ENCODE measurements at regions not wholly inside any gene's neighbourhood (a gene's known extent, or its start where the extent isn't known, plus 50 kb on each side); places are given as distances from the start of the nearest gene placed in this dataset.
"Not testable (repeated sequence)": the region's sequence is repeated elsewhere in the genome, so short reads cannot be mapped to it uniquely, and the experiment has no call there.

DNA sequence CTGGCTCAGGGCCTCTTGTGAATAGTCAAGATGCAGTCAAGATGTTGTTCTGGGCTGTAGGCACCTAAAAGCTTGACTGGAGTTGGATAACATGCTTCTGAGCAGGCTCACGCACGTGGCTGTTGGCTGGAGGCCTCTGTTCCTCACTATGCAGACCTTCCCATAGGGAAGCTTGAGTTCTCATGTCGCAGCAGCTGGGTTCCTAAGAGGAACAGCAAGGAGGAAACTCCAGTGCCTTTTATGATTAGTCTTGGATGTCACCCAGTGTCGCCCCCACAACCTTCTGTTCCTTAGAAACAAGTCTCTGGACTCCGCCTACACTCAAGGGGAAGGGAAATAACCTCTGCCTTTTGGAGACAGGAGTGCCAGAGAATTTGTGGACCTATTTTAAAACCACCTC, 210.7 kb downstream of the BCAS1 start:
- intact Hi-C loops (cut with DNase I) = loop anchor here in 1 of 4 donors (10.0 kb wide), 1 partner anchor 195 kb away; no protein-coding TSS in a partner anchor
- WGBS, 3 donors = 55 to 64% (median 59%) methylated on average over 5 of the region's 5 CpGs
- H3K9me3 ChIP-seq = no peaks in the 10 kb centered on the region
- no peak for TF ChIP-seq EP300 (IDR thresholded peaks at IDR 0.05)
- TF ChIP-seq POLR2A (IDR thresholded peaks at IDR 0.05) = no peak
- TF ChIP-seq, protein P1, sequence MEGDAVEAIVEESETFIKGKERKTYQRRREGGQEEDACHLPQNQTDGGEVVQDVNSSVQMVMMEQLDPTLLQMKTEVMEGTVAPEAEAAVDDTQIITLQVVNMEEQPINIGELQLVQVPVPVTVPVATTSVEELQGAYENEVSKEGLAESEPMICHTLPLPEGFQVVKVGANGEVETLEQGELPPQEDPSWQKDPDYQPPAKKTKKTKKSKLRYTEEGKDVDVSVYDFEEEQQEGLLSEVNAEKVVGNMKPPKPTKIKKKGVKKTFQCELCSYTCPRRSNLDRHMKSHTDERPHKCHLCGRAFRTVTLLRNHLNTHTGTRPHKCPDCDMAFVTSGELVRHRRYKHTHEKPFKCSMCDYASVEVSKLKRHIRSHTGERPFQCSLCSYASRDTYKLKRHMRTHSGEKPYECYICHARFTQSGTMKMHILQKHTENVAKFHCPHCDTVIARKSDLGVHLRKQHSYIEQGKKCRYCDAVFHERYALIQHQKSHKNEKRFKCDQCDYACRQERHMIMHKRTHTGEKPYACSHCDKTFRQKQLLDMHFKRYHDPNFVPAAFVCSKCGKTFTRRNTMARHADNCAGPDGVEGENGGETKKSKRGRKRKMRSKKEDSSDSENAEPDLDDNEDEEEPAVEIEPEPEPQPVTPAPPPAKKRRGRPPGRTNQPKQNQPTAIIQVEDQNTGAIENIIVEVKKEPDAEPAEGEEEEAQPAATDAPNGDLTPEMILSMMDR (IDR thresholded peaks at IDR 0.05) = no peak
- DNase-seq = no peak
- no peaks in the 10 kb centered on the region for H3K27me3 ChIP-seq
- no peak overlapping the region for H3K27ac ChIP-seq
- peaks cover 4% of the 10 kb centered on the region for H3K4me1 ChIP-seq (ENCODE audit: insufficient read depth)
- no peak overlapping the region for H3K4me3 ChIP-seq
- H3K36me3 ChIP-seq = no peaks in the 10 kb centered on the region

DNA sequence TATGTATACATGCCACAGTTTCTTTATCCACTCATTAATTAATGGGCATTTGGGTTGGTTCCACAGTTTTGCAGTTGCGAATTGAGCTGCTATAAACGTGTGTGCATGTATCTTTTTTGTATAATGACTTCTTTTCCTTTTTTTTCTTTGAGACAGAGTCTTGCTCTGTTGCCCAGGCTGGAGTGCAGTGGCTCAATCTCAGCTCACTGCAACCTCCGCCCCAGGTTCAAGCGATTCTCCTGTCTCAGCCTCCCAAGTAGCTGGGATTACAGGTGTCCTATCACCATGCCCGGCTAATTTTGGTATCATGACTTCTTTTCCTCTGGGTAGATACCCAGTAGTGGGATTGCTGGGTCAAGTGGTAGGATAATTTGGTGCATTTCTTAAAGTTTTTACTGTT, 211.4 kb downstream of the BCAS1 start:
- intact Hi-C loops (cut with DNase I); H3K4me3 ChIP-seq; H3K27me3 ChIP-seq; H3K9me3 ChIP-seq; H3K36me3 ChIP-seq; H3K27ac ChIP-seq; DNase-seq; H3K4me1 ChIP-seq (ENCODE audit: insufficient read depth): not testable (repeated sequence)
- WGBS, 3 donors = 91 to 95% (median 92%) methylated on average over 5 of the region's 5 CpGs

DNA sequence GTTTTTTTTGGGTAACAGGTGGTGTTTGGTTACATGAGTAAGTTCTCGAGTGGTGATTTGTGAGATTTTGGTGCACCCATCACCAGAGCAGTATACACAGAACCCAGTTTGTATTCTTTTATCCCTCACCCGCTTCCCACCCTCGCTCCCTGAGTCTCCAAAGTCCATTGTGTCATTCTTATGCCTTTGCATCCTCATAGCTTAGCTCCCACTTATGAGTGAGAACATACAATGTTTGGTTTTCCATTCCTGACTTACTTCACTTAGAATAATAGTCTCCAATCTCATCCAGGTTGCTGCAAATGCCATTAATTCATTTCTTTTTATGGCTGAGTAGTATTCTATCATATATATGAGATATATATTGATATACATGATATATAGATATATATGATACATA, 211.9 kb downstream of the BCAS1 start:
- 98 to 99% (median 98%) methylated on average over 3 of the region's 3 CpGs for WGBS, 3 donors

DNA sequence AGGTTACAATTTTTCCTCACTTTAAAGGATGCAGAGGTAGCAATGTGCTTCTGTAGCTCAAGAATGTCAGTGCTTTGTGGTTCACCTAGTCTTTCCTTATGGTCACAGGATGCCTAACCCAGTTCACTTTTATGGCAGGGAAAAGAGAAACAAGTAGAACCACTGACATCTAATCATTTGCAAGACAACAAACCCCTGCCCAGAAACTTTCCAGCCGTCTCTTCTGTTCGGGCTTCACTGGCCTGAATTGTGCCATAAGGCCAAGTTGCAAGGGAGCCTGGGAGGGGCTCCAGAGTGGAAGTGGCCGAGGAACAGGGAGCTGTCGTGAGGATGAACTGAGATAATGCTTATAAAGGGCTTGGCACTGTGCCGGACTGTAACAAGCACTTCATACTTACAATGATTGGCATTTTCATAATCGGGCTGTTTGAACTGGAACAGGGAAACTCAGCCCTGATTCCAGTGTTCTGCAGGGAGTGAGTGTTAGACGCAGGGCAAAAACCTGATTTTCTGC, 212.6 kb downstream of the BCAS1 start:
- no peak for DNase-seq
- 26 to 40% (median 27%) methylated on average over 7 of the region's 7 CpGs for WGBS, 3 donors
- no peak overlapping the region for H3K4me3 ChIP-seq
- no peaks in the 10 kb centered on the region for H3K9me3 ChIP-seq
- H3K27ac ChIP-seq = no peak overlapping the region
- intact Hi-C loops (cut with DNase I) = no loop called here
- H3K27me3 ChIP-seq = no peaks in the 10 kb centered on the region
- H3K4me1 ChIP-seq (ENCODE audit: insufficient read depth) = peaks cover 2% of the 10 kb centered on the region
- TF ChIP-seq EP300 (IDR thresholded peaks at IDR 0.05) (no peak), POLR2A (IDR thresholded peaks at IDR 0.05) (no peak)
- TF ChIP-seq, protein P1 (IDR thresholded peaks at IDR 0.05) = no peak
- no peaks in the 10 kb centered on the region for H3K36me3 ChIP-seq

More for the DNA sequence above, 211.9 kb downstream of the BCAS1 start:
- H3K27ac ChIP-seq; DNase-seq; H3K4me1 ChIP-seq (ENCODE audit: insufficient read depth); H3K36me3 ChIP-seq; H3K4me3 ChIP-seq; intact Hi-C loops (cut with DNase I); H3K27me3 ChIP-seq; H3K9me3 ChIP-seq: not testable (repeated sequence)

DNA sequence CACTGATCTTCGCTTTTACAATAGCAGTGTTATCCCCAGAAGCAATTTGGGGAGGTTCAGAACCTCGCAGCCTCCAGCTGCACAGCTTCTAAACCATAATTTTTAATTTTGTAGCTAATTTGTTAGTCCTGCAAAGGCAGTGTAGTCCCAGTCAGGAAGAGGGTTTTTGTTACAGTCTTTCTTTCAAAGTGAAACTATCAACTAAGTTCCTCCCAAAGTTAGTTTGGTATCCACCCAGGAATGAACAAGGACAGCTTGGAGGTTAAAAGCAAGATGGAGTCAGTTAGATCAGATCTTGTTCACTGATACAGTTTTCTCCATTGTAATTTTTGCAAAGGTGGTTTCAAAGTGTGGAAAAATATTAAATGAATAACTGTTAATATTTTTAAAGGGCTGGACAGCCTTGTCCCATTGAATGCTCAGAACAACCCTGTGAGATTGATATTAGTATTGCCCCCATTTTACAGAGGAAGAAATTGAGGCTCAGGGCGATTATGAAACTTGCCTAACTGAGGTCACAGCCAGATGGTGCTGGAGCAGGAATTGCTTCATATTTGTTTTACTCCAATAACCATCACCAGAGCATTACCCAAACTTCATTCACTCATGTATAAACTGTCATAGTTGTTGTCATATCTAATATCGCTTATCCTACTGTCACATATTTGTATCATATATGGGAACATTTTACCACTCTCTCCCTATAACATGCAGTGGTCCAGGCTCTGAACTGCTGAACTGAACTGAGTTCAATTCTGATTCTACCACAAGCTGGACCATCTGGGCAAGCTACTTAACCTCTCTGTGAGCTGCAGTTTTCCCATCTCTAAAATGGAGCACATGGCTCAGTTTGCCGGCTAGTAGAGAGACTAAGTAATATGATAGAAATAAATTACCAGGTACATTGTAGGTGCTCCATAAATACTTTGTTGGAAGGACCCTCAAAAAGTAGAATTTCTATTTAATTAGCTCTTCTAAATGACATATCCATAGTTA, 213.8 kb downstream of the BCAS1 start:
- intact Hi-C loops (cut with DNase I) = no loop called here
- H3K27me3 ChIP-seq = no peaks in the 10 kb centered on the region
- no peak for DNase-seq
- TF ChIP-seq EP300 (IDR thresholded peaks at IDR 0.05) (no peak), POLR2A (IDR thresholded peaks at IDR 0.05) (no peak)
- TF ChIP-seq, protein P1 (IDR thresholded peaks at IDR 0.05) = no peak
- no peaks in the 10 kb centered on the region for H3K36me3 ChIP-seq
- H3K9me3 ChIP-seq = no peaks in the 10 kb centered on the region
- H3K4me3 ChIP-seq = no peak overlapping the region
- no peak overlapping the region for H3K27ac ChIP-seq
- peaks cover 2% of the 10 kb centered on the region for H3K4me1 ChIP-seq (ENCODE audit: insufficient read depth)
- WGBS, 3 donors = 86 to 90% (median 90%) methylated on average over 5 of the region's 5 CpGs
